ENCODE measurements at regions not wholly inside any gene's neighbourhood (a gene's known extent, or its start where the extent isn't known, plus 50 kb on each side); places are given as distances from the start of the nearest gene placed in this dataset.

DNA sequence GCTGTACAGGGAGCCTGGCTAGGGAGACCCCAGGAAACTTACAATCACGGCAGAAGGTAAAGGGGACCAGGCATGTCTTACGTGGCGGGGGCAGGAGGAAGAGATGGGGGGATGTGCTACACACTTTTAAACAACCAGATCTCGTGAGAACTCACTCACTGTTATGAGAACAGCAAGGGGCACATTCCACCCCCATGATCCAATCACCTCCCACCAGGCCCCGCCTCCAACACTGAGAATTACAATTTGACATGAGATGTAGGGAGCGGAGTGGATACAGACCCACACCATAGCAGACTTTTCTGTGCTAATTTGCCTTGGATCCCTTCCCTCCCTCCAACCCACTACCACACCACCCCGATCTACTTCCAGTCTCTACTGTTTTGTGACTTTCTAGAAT lies 106.7 kb upstream of the PEG3 start:
- no peak for DNase-seq

GRCh38 chr19:56949626-56950025 lies 109.1 kb upstream of the PEG3 start:
- no peak for DNase-seq

- DNase-seq = no peak
These were observed 111.1 kb upstream of the PEG3 start for GRCh38 chr19:56951672-56952071.

GRCh38 chr19:56953470-56953869 lies 112.9 kb upstream of the PEG3 start:
- no peak for DNase-seq

GRCh38 chr19:56955637-56956216 lies 115.2 kb upstream of the PEG3 start:
- no peak for DNase-seq

GRCh38 chr19:56956503-56957226 lies 116.1 kb upstream of the PEG3 start:
- no peak for DNase-seq

DNA sequence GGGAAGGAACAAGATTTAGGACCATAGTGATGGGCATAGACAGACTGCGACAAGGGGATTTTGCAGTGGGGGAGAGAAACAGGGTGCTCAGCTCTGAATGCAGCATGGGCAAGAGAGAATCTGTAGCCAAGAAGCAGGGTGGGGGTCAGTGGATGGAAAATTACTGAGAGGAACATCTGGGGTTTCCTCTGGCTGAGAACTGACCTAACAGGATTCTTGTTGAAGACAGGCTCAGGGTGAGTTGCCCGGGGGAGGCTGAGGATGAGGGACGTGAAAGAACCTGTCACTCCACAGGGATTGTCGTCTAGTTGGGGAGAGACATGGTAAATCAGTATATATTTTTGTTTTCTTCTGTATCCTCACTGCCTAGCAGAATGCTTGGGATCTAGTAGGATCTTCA lies 118.7 kb upstream of the PEG3 start:
- DNase-seq = no peak

GRCh38 chr19:56960959-56961543 lies 120.5 kb upstream of the PEG3 start:
- no peak for DNase-seq

DNA sequence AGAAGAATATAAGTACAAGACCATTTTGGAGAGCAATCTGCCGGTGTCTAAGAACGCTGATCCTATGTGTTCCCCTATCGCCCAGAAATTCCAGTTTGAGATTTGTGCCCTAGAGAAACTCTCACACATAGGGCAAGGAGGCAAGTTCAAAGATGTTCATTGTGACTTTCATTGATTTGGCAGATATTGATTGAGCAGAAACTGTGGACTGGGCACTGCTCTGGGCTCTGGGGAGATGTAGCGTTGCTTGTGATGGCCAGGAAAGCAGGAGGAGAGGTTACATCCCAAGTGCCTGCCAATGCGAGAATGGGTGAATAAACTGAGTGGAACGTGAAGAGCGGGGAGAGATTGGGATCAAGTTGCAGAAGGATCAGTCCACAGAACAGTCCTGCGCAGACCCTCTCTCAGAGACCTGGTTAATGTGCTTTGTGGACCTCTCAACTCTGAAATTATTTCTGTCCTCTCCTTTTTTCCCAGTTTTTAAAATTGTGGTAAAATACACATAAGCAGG lies 123.9 kb upstream of the PEG3 start:
- DNase-seq = no peak

DNA sequence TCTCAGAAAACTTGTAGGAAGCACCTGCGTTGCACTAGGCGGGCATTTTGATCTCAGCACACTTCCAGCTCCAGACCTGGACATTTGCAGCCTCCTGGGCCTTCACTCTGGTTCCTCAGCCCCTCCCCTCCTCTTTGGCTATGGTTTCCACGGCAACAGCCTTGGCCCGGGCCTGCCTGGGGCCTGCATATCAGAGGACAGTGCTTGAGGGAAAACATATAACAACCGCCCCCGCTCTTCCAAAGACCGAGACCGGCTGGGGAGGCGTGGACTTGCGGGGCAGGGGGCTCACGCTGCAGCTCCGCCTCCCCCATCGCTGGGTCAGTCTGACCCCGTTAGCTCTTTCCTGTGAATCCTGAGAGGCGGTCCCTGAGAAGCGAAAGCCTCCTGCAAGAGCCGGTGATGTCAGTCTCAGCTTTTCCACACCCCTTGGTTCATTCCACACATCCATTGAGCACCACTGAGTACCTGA lies 125.7 kb upstream of the PEG3 start:
- DNase-seq = no peak

DNA sequence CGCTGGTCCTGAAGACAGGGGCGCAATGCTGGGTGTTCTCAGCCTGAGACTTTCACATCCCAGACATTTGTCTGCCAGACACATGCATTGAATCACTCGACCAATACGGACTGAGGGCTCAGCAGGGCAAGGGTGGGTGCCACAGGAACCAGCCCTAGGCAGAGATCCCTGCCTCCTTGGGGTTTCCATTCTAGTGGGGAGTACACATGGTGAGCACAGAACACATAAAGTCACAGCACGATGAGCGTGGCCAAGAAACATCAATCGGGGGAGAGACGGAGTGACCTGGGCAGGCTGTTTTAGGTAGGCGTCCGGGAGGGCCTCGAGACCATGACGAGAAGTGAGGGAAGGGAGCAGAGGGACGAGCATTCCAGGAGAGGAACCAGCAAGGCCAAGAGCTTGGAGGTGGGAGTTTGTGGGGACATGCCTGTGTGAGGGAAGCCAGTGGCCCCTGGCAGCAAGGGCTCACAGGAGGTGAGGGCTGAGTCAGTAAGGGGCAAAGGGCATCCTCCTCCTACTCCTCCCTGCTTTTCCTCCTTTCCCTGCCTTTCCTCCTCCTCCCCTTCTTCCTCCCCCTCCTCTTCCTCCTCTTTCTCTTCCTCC lies 126.3 kb upstream of the PEG3 start:
- no peak for DNase-seq

DNA sequence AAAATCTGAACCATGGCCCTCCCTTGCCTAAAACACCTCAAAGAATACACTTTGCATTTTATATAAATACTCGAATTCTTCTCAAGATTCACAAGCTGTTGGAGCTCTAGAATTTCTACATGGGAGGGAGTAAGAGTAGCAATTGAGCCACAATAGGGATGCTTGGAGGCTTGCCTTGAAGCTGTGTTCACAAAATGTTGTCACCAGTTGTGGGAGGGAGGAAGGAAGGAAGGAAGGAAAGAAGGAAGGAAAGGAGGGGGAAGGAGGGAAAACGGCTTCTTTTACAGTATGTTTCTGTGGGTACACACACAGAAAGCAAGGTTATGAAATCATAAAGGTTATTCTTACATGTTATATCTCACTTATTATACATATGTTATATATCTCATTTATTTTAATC lies 128.6 kb upstream of the PEG3 start:
- DNase-seq = no peak

DNA sequence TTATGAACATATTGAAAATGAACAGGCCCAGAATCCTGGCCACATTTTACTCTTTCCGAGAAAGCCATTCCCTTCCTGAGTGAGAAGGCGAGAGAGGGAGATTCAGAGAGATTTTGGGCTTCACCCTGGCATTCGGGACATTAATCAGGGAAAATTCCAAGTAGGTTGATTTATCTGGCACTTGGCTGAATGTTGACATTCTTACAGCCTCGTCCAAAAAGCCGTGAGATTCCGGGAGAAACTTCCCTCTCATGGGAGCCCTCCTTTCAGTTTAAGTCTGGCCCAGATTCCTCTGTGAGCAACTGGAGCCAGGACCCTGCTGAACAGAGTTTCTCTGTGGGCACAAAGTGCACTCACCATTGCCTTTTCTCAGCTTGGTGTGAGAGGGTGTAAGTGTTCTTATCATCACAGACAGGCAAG lies 129.2 kb upstream of the PEG3 start:
- no peak for DNase-seq

DNA sequence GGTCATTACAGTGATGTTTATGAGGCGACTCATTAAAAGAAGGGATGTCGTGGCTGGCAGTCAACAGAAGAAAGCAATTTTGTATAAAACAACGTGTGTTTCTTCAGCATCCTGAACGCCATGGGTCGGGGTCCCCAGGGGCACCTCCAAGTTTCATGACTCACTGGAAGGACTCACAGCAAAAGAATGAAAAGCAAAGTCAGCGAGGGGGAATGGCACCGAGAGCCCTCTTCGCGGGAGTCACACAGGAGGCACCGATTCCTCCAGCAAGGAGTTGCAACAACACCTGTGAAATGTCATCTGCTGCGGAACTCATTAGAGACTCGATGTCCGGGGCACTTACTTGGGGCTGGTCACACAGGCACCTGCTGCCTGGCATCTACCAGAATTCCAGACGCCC lies 130.7 kb upstream of the PEG3 start:
- DNase-seq = no peak

GRCh38 chr19:56972291-56972841 lies 131.8 kb upstream of the PEG3 start:
- DNase-seq = no peak

- DNase-seq = no peak
These were observed 133.4 kb upstream of the PEG3 start for GRCh38 chr19:56973713-56974555.

DNA sequence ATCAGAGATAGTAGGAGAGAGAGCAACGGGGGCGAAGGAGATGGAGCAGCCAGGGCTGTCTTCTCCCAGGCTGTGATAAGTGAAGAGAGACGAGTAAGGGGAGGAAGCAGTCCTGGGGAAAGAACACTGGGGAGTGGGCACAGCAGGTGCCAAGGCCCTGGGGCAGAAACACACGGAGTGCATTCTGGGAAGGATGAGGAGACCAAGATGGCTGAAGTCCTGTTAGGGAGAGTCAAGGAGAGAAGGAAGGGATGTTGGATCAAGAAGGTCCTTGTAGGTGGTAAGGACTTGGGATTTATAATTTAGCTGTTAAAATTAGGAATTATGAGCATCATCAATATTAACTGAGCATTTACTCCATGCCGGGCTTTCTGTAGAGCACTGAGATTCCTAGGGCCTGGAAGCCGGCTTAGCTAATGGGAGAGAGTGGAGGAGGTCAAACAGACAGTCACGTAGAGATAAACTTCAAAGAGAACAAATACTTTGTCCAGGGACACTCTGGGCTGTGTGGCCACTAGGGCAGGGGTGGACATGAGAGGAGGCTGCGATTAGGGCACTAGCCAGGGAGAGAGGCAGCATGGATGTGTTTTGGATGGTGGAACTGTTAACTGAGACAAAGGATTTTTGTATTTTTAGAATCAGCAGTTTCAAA lies 134.2 kb upstream of the PEG3 start:
- no peak for DNase-seq

DNA sequence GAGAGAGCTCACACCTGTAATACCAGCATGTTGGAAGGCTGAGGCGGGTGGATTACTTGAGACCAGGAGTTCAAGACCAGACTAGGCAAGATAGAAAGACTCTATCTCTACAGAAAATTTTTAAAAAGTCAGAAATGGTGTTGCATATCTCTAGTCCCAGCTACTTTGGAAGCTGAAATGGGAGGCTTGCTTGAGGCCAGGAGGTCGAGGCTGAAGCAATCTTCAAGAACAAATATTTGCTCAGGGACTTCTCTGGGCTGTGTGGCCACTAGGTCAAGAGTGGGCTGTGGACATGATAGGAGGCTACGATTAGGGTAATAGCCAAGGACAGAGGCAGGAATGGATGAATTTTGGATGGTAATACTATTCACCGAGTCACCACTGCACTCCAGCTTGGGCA lies 135.8 kb upstream of the PEG3 start:
- DNase-seq = no peak

DNA sequence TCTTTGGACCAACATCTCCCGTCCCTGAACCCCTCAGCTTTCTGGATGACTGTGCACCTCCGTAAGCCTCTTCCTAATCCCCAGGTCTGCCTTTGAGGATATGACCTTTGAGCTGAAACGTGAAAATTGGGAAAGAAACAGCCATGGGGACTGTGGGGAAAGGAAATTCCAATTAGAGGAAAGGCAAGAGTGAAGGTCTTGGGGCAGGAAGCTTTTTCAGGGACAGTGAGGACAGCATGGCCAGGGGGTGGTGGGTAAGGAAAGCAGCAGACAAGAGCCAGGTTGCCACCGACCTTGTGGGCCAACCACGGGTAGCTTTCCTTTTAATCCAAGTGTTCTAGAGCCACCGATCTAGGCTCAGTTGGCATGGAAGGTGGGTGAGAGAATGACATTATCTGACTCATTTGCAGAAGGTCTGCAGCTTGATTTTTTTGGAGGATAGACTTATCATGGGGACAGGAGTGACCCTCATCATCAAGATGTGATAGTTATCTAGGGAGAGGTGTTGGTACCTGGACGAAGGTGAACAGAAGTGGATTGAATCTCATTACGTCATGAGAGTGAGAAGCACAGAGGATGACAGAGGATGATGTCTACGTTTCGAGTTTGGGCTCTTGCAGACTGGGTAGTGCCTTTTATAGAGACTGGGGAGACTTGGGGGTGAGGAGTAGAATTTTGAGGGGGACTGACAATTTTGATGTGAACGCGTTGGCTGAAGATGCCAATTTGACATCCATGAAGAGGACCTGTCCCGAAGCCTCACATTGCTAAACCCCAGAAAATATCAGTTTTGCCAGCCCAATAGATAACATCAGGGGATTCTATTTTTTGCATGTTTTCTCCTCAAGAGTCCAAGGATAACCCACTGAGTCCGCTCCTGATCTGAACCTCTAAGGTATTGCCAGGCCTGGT lies 136.7 kb upstream of the PEG3 start:
- DNase-seq = no peak

DNA sequence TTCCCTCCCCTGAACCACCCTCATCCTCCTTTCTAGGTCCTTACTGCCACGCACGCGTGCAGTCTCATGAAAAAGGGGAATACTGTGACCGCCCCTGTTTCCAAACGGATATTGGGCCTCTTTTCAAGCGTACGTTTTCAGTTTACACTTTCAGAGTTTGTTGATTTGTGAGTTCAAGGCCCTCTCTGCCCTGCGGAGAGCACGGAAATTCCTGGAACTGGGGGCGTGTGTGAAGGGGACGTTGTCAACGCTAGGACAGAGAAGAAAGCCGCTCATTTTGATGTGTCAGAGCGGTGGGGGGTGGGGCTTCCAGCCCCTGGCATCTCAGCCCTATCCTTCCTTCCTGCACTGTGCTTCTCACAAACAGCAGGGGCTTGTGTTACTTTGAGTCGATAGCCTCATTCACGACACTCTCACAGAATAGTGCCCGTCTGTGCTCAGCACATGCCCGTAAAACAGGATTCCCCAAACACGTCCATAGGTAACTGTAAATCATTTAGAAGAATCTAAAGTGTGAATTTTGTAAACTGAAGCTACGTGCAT lies 137.6 kb upstream of the PEG3 start:
- no peak for DNase-seq
